Esophagus squamous epithelium (tissue), 4 donors: ENCODE measurements at regions not wholly inside any gene's neighbourhood (a gene's known extent, or its start where the extent isn't known, plus 50 kb on each side); places are given as distances from the start of the nearest gene placed in this dataset.

Experiments used
- CTCF ChIP-seq, 6 experiments: fragments of 450-650 bp in 4 of 6; fragments of 200-600 bp in 2 of 6; sonication (generic) in 2 of 6; IDR thresholded peaks; one replicate each; pipeline ENCODE4 v1.5.1; 2016 to 2019; ENCODE audit warnings: antibody characterized with exemption in 6 of 6, mild to moderate bottlenecking in 4 of 6, moderate library complexity in 4 of 6
- POLR2A ChIP-seq, 4 donors: fragments of 450-650 bp; IDR thresholded peaks; one replicate each; pipeline ENCODE4 v1.6.1; 2017; ENCODE audit warnings: antibody characterized with exemption in 4 of 4, mild to moderate bottlenecking in 4 of 4, moderate library complexity in 3 of 4

GRCh38 chr3:153319705-153320554 lies 157.9 kb downstream of the RAP2B start:
- TF ChIP-seq CTCF (IDR thresholded peaks at IDR 0.05) (no peak), POLR2A (IDR thresholded peaks at IDR 0.05) (no peak)
